Fibroblast of peridontal ligament (primary cell): ENCODE measurements at regions not wholly inside any gene's neighbourhood (a gene's known extent, or its start where the extent isn't known, plus 50 kb on each side); places are given as distances from the start of the nearest gene placed in this dataset.
A peak's percentile ranks its signal among the peaks of the same experiment; 100 is the strongest.
"Not testable (repeated sequence)": the region's sequence is repeated elsewhere in the genome, so short reads cannot be mapped to it uniquely, and the experiment has no call there.

Source experiments
- DNase-seq: peaks from one replicate; pipeline ENCODE4 v3.0.0-alpha.2; 2010; ENCODE audit errors: extremely low read depth

- DNase-seq = peak; percentile 50
Measured at GRCh38 chr5:71771191-71771590, 52.1 kb downstream of the CARTPT start.

- peak; percentile 72 for DNase-seq
Measured at GRCh38 chr5:71778678-71779276, 59.7 kb downstream of the CARTPT start.

GRCh38 chr5:71780597-71780996 lies 61.5 kb downstream of the CARTPT start:
- DNase-seq = no peak

- DNase-seq = no peak
Measured at GRCh38 chr5:71782393-71782770, 63.3 kb downstream of the CARTPT start.

GRCh38 chr5:71782771-71783770 lies 64.0 kb downstream of the CARTPT start:
- peak; percentile 87 for DNase-seq

- no peak for DNase-seq
Measured at GRCh38 chr5:71783891-71784290, 64.8 kb downstream of the CARTPT start.

GRCh38 chr5:71786337-71787055 lies 67.4 kb downstream of the CARTPT start:
- no peak for DNase-seq

GRCh38 chr5:71788794-71789193 lies 69.7 kb downstream of the CARTPT start:
- no peak for DNase-seq

- no peak for DNase-seq
Measured at GRCh38 chr5:71789746-71790145, 70.7 kb downstream of the CARTPT start.

GRCh38 chr5:71790433-71790832 lies 71.4 kb downstream of the CARTPT start:
- DNase-seq = no peak

- not testable (repeated sequence) for DNase-seq
Measured at GRCh38 chr5:71792041-71792440, 73.0 kb downstream of the CARTPT start.

- DNase-seq = no peak
Measured at GRCh38 chr5:71794061-71794695, 75.1 kb downstream of the CARTPT start.

GRCh38 chr5:71802673-71803072 lies 83.6 kb downstream of the CARTPT start:
- DNase-seq = no peak

GRCh38 chr5:71806711-71807110 lies 87.6 kb downstream of the CARTPT start:
- DNase-seq = no peak

- no peak for DNase-seq
Measured at GRCh38 chr5:71807909-71808308, 88.8 kb downstream of the CARTPT start.

- DNase-seq = no peak
Measured at GRCh38 chr5:71809446-71809845, 90.4 kb downstream of the CARTPT start.

GRCh38 chr5:71810023-71810422 lies 90.9 kb downstream of the CARTPT start:
- no peak for DNase-seq

- DNase-seq = no peak
Measured at GRCh38 chr5:71810471-71811195, 91.6 kb downstream of the CARTPT start.

- DNase-seq = no peak
Measured at GRCh38 chr5:71811779-71812178, 92.7 kb downstream of the CARTPT start.

GRCh38 chr5:71816307-71816706 lies 97.2 kb downstream of the CARTPT start:
- DNase-seq = no peak

- no peak for DNase-seq
Measured at GRCh38 chr5:71817891-71818290, 98.8 kb downstream of the CARTPT start.
